Neuronal stem cell (in vitro differentiated cells): ENCODE measurements at regions not wholly inside any gene's neighbourhood (a gene's known extent, or its start where the extent isn't known, plus 50 kb on each side); places are given as distances from the start of the nearest gene placed in this dataset.
"Not testable (repeated sequence)": the region's sequence is repeated elsewhere in the genome, so short reads cannot be mapped to it uniquely, and the experiment has no call there.

Experiments
- DNase-seq: peaks from one replicate; pipeline ENCODE4 v3.0.0-alpha.2; 2013; ENCODE audit warnings: low spot score
- H2AFZ ChIP-seq: one replicate; pipeline ENCODE4 v1.6.1; 2013; ENCODE audit warnings: mild to moderate bottlenecking, low read length, inconsistent platforms
- H2AK5ac ChIP-seq: 2 replicates; pipeline ENCODE4 v1.6.1; 2013; ENCODE audit warnings: low read depth, mild to moderate bottlenecking, inconsistent platforms, low read length, moderate library complexity, mixed read lengths
- H2BK120ac ChIP-seq: 2 replicates; pipeline ENCODE4 v1.6.1; 2013; ENCODE audit warnings: low read depth, mild to moderate bottlenecking, inconsistent platforms, low read length, moderate library complexity, mixed read lengths
- H2BK12ac ChIP-seq: one replicate; pipeline ENCODE4 v1.6.1; 2013; ENCODE audit warnings: low read length, inconsistent platforms
- H2BK15ac ChIP-seq: 2 replicates; pipeline ENCODE4 v1.6.1; 2013; ENCODE audit warnings: mild to moderate bottlenecking, low read length, inconsistent platforms, mixed read lengths
- H2BK5ac ChIP-seq: one replicate; pipeline ENCODE4 v1.6.1; 2013; ENCODE audit warnings: inconsistent platforms, mild to moderate bottlenecking, low read length, moderate library complexity
- H3K14ac ChIP-seq: one replicate; pipeline ENCODE4 v1.6.1; 2013; ENCODE audit warnings: low read length, inconsistent platforms
- H3K18ac ChIP-seq: 2 replicates; pipeline ENCODE4 v1.6.1; 2013; ENCODE audit warnings: low read length, inconsistent platforms
- H3K23ac ChIP-seq: 2 replicates; pipeline ENCODE4 v1.6.1; 2013; ENCODE audit warnings: low read depth, mild to moderate bottlenecking, mixed read lengths, low read length, inconsistent platforms; ENCODE audit not compliant: poor library complexity
- H3K27ac ChIP-seq: replicated peaks from 3 replicates; pipeline ENCODE4 v1.5.1; 2013; ENCODE audit warnings: low read length, inconsistent platforms
- H3K27me3 ChIP-seq, 3 experiments: 2 replicates each; pipeline ENCODE4 v1.6.1; 2013; ENCODE audit warnings: low read length in 3 of 3, mild to moderate bottlenecking in 2 of 3, inconsistent platforms in 1 of 3, low read depth in 1 of 3, mixed read lengths in 1 of 3, moderate library complexity in 1 of 3; ENCODE audit not compliant: control insufficient read depth in 3 of 3, insufficient read depth in 3 of 3
- H3K36me3 ChIP-seq, 2 donors: replicated peaks in 1 of 2; 2 replicates each; pipeline ENCODE4 v1.6.1; 2013; ENCODE audit warnings: low read length in 2 of 2; ENCODE audit not compliant: control insufficient read depth in 2 of 2, insufficient read depth in 2 of 2
- H3K4ac ChIP-seq: 2 replicates; pipeline ENCODE4 v1.6.1; 2013; ENCODE audit warnings: inconsistent platforms, mild to moderate bottlenecking, low read length, moderate library complexity
- H3K4me1 ChIP-seq, 2 donors: 1 replicate in 1 of 2; 2 replicates in 1 of 2; pipeline ENCODE4 v1.6.1; 2013; ENCODE audit warnings: low read length in 2 of 2, low read depth in 1 of 2; ENCODE audit not compliant: control insufficient read depth in 2 of 2, insufficient read depth in 1 of 2
- H3K4me2 ChIP-seq: one replicate; pipeline ENCODE4 v1.6.1; 2013; ENCODE audit warnings: mild to moderate bottlenecking, low read length, inconsistent platforms; ENCODE audit not compliant: insufficient read depth, poor library complexity, severe bottlenecking
- H3K4me3 ChIP-seq, 2 donors: 2 replicates each; pipeline ENCODE4 v1.5.1; 2013; ENCODE audit warnings: low read length in 2 of 2, mild to moderate bottlenecking in 2 of 2, inconsistent platforms in 1 of 2, moderate library complexity in 1 of 2
- H3K79me1 ChIP-seq: one replicate; pipeline ENCODE4 v1.6.1; 2013; ENCODE audit warnings: low read depth, mild to moderate bottlenecking, inconsistent platforms, low read length, moderate library complexity
- H3K9ac ChIP-seq: one replicate; pipeline ENCODE4 v1.6.1; 2013; ENCODE audit warnings: mild to moderate bottlenecking, low read depth, low read length, inconsistent platforms; ENCODE audit not compliant: poor library complexity
- H3K9me3 ChIP-seq, 2 donors: replicated peaks in 1 of 2; 2 replicates each; pipeline versions ENCODE3 to v1.6.1; 2013; ENCODE audit warnings: low read length in 2 of 2, mild to moderate bottlenecking in 2 of 2, inconsistent platforms in 1 of 2, low read depth in 1 of 2, mixed read lengths in 1 of 2, moderate library complexity in 1 of 2; ENCODE audit not compliant: control insufficient read depth in 2 of 2, insufficient read depth in 1 of 2
- H4K8ac ChIP-seq: one replicate; pipeline ENCODE4 v1.6.1; 2013; ENCODE audit warnings: low read depth, mild to moderate bottlenecking, inconsistent platforms, low read length, moderate library complexity
- H4K91ac ChIP-seq: one replicate; pipeline ENCODE4 v1.6.1; 2013; ENCODE audit warnings: low read length, low read depth, mild to moderate bottlenecking, inconsistent platforms; ENCODE audit not compliant: poor library complexity
- WGBS, 2 donors: extraction: QIAGEN DNeasy Blood & Tissue Kit; methylation state at CpG; one replicate each; pipeline ENCODE4 v1.1.7; 2013; ENCODE audit warnings: missing lambda C conversion rate in 2 of 2, mixed read lengths in 1 of 2; ENCODE audit not compliant: insufficient read length in 2 of 2, insufficient replicate concordance in 1 of 2; ENCODE audit errors: extremely low coverage in 2 of 2; 5-methylcytosine and 5-hydroxymethylcytosine counted together

DNA sequence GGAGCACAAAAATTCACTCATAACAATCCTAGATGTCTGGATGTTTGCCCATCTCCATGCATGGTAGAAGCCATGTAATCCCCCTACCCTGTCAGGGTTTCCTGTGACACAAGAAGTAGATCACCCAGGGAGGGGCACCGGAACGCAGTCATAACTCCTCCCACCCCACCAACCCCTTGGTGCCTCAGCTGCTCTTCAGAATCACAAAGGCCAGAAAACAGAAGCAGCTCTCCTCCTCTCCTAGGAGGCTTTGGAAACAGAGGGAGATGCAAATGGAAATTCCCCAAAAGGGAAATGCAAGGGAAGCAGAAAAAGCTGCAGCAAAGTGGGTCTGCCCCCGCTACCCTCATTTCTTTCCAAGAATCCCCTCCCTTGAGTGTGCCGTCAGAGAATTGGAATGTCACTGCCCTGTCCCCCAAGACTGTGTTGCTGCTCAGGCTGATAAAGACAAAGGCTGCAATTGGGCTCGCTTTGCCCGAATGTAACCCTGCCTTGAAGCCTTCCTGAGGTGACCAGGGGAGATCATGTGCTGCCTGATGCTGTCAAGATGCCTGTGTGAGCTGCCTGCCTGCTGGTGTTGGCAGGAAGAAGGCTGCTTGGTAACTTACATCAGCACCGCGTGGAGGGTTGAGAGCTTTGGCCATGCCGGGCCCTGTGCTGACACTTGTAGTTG is 65.5 kb upstream of the ABCA1 start:
- Histone ChIP-seq H4K91ac (no peak overlapping the region), H2BK15ac (no peak overlapping the region), H3K9ac (no peak overlapping the region), H2BK120ac (no peak overlapping the region), H4K8ac (no peak overlapping the region), H2BK5ac (peak overlapping the region; percentile 79), H3K4ac (peak overlapping the region; percentile 26), H3K14ac (no peak overlapping the region), H3K23ac (no peak overlapping the region), H3K9me3 (no peaks in the 10 kb centered on the region), H3K27ac (peak overlapping the region; percentile 95), H2AFZ (peak overlapping the region; percentile 81), H3K27me3 (no peaks in the 10 kb centered on the region), H3K79me1 (no peaks in the 10 kb centered on the region), H3K36me3 (no peaks in the 10 kb centered on the region), H3K4me3 (peak overlapping the region in 1 of 2 donors; percentile 39), H3K4me2 (peak overlapping the region; percentile 46), H2AK5ac (no peak overlapping the region), H3K18ac (peak overlapping the region; percentile 97), H3K4me1 (peaks cover 32 to 34% of the 10 kb centered on the region in 2 donors), H2BK12ac (peak overlapping the region; percentile 76)
- peak; percentile 87 for DNase-seq
- no CpG with 5 or more reads among the region's 9 CpGs for WGBS, 2 donors

DNA sequence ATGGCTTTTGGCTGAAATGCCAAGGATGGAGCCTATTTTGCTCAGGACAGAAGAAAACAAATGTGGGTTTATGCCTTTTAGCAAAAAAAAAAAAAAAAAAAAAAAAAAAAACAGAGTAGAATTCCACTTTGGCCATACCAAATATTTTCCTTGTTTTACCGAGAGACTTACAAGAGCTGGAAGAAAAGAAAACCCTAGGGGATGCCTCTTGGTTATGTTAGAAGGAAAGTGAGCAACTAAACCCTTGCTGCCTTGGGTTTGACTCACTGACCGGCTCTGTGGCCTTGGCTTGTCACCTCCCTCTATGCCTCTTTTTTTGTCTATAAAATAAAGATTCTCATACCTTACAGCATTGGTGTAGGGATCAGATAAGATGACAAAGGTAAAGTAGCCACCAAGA is 69.6 kb upstream of the ABCA1 start:
- Histone ChIP-seq H3K27me3 (no peaks in the 10 kb centered on the region), H3K79me1 (no peaks in the 10 kb centered on the region), H2AK5ac (no peak overlapping the region), H3K4me2 (no peak overlapping the region), H3K36me3 (no peaks in the 10 kb centered on the region), H3K18ac (no peak overlapping the region), H2BK12ac (no peak overlapping the region), H3K9me3 (no peaks in the 10 kb centered on the region), H3K23ac (no peak overlapping the region), H3K14ac (no peak overlapping the region), H3K4me3 (no peak overlapping the region), H3K4ac (no peak overlapping the region), H3K4me1 (peaks cover 19 to 28% of the 10 kb centered on the region in 2 donors), H4K91ac (no peak overlapping the region), H2BK15ac (no peak overlapping the region), H3K27ac (no peak overlapping the region), H2BK5ac (no peak overlapping the region), H2AFZ (peak overlapping the region; percentile 50), H4K8ac (no peak overlapping the region), H2BK120ac (no peak overlapping the region), H3K9ac (no peak overlapping the region)
- DNase-seq, result no peak
- no CpG with 5 or more reads among the region's 2 CpGs for WGBS, 2 donors

DNA sequence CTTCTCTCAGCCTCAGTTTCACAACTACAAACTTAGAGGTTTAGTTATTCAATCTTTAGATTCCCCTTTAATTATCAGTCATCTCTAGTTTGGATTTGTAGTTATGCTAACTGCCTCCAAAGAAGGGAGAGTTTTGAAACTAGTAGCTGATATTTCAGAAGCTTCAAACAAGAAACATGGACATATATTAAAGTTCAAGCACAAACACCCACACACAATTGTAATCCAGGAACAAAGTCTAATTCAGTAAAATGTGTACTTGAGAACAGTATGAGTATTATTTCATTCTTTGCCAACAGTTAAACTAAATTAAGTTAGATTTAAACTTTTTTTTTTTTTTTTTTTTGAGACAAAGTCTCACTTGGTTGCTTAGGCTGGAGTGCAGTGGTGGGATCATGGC is 71.2 kb upstream of the ABCA1 start:
- Histone ChIP-seq H2BK15ac (no peak overlapping the region), H3K4ac (no peak overlapping the region), H2BK12ac (no peak overlapping the region), H2BK5ac (no peak overlapping the region), H3K14ac (no peak overlapping the region), H4K8ac (no peak overlapping the region), H3K9me3 (no peaks in the 10 kb centered on the region), H3K79me1 (no peaks in the 10 kb centered on the region), H3K27me3 (no peaks in the 10 kb centered on the region), H3K23ac (no peak overlapping the region), H2AFZ (no peak overlapping the region), H3K4me1 (peaks cover 9 to 13% of the 10 kb centered on the region in 2 donors), H3K18ac (no peak overlapping the region), H2BK120ac (no peak overlapping the region), H3K36me3 (no peaks in the 10 kb centered on the region), H3K27ac (no peak overlapping the region), H3K9ac (no peak overlapping the region), H2AK5ac (no peak overlapping the region), H3K4me2 (no peak overlapping the region), H4K91ac (no peak overlapping the region), H3K4me3 (no peak overlapping the region)
- no peak for DNase-seq

DNA sequence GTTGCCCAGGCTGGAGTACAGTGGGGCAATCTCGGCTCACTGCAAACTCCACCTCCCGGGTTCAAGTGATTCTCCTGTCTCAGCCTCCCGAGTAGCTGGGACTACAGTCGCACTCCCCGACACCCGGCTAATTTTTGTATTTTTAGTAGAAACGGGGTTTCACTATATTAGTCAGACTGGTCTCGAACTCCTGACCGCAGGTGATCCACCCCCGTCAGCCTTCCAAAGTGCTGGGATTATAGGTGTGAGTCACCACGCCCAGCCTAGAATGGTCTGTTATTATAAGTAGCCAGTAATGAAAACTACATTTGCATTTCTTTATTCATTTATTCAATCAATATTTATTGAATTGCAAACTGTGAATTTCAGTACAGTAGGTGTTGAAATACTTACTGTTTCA is 72.6 kb upstream of the ABCA1 start:
- H4K91ac ChIP-seq, H3K18ac ChIP-seq, H3K4me3 ChIP-seq, H3K14ac ChIP-seq, H3K36me3 ChIP-seq, DNase-seq, H2BK12ac ChIP-seq, H3K23ac ChIP-seq, H2BK15ac ChIP-seq, H3K9ac ChIP-seq, H3K27me3 ChIP-seq, H3K9me3 ChIP-seq, H2BK5ac ChIP-seq, H2AK5ac ChIP-seq, H3K4me2 ChIP-seq, H3K27ac ChIP-seq, H2BK120ac ChIP-seq, H4K8ac ChIP-seq, H3K79me1 ChIP-seq, H3K4ac ChIP-seq, H2AFZ ChIP-seq: not testable (repeated sequence)
- WGBS, 2 donors, result no CpG with 5 or more reads among the region's 11 CpGs
- H3K4me1 ChIP-seq, result peaks cover 6 to 11% of the 10 kb centered on the region in 2 donors
